Panc1 (cell line): ENCODE measurements at regions not wholly inside any gene's neighbourhood (a gene's known extent, or its start where the extent isn't known, plus 50 kb on each side); places are given as distances from the start of the nearest gene placed in this dataset.

Experiments
- ATAC-seq: fragments of 200-7000 bp; cut with Tn5 transposase; 2 replicates; pipeline ENCODE4 v1.9.1; 2020; ENCODE audit warnings: mild to moderate bottlenecking, moderate library complexity
- BruUV-seq: library from RNA; stranded (reverse); fragments of 400-500 nt; replicated peaks from 2 replicates; lab custom pipeline; 2021; lab: Mats Ljungman, UMichigan
- CTCF ChIA-PET: fragments of 300-600 bp; sonication (Branson Sonifier 250); formaldehyde crosslinking; loops from one replicate; lab custom pipeline; 2022; ENCODE audit warnings: antibody characterized with exemption; lab: Charles Lee
- POLR2A ChIA-PET: fragments of 300-600 bp; sonication (Branson Sonifier 250); formaldehyde crosslinking; loops from one replicate; lab custom pipeline; 2022; ENCODE audit warnings: antibody characterized with exemption; lab: Charles Lee
- DNase-seq: peaks from one replicate; pipeline ENCODE4 v3.0.0-alpha.2; 2010; ENCODE audit warnings: low read depth, low spot score
- H3K27ac ChIP-seq: 2 replicates; pipeline ENCODE4 v1.5.1; 2011; ENCODE audit warnings: mild to moderate bottlenecking, low read length, inconsistent platforms
- H3K27me3 ChIP-seq: fragments of 200-500 bp; sonication (Bioruptor generic); 2 replicates; pipeline ENCODE4 v1.6.0; 2014; ENCODE audit warnings: low read length, inconsistent platforms; ENCODE audit not compliant: control insufficient read depth, insufficient read depth
- H3K36me3 ChIP-seq: fragments of 200-500 bp; sonication (Bioruptor generic); 2 replicates; pipeline ENCODE4 v1.5.1; 2014; ENCODE audit warnings: inconsistent platforms, mild to moderate bottlenecking, low read length, moderate library complexity; ENCODE audit not compliant: control insufficient read depth, insufficient read depth
- H3K4me1 ChIP-seq: 2 replicates; pipeline ENCODE4 v1.5.1; 2011; ENCODE audit warnings: inconsistent platforms, mild to moderate bottlenecking, low read length, moderate library complexity; ENCODE audit not compliant: control insufficient read depth, insufficient read depth
- H3K4me3 ChIP-seq, 2 experiments: 2 replicates each; pipeline ENCODE4 v1.5.1; 2011 to 2012; ENCODE audit warnings: low read depth in 2 of 2, low read length in 2 of 2, mild to moderate bottlenecking in 2 of 2, inconsistent platforms in 1 of 2, moderate library complexity in 1 of 2
- H3K9me3 ChIP-seq: fragments of 200-500 bp; sonication (Bioruptor generic); 2 replicates; pipeline ENCODE4 v1.5.1; 2014; ENCODE audit warnings: low read depth, mild to moderate bottlenecking, inconsistent platforms, low read length, moderate library complexity; ENCODE audit not compliant: control insufficient read depth, insufficient read depth
- POLR2AphosphoS5 ChIP-seq: IDR thresholded peaks from 2 replicates; pipeline ENCODE4 v1.6.1; 2012; ENCODE audit warnings: mild to moderate bottlenecking, low read depth, low read length, moderate library complexity
- SIN3A ChIP-seq: IDR thresholded peaks from 2 replicates; pipeline ENCODE4 v1.6.1; 2012; ENCODE audit warnings: low read depth, mild to moderate bottlenecking, low read length, moderate library complexity, borderline replicate concordance; ENCODE audit not compliant: insufficient read depth
- TCF7L2 ChIP-seq: IDR thresholded peaks from 2 replicates; pipeline ENCODE4 v1.6.1; 2011; ENCODE audit warnings: mild to moderate bottlenecking, low read depth, low read length, inconsistent platforms
- in situ Hi-C: cut with HindIII; loops from 2 replicates; pipeline ENCODE4 v1.10.0; 2016; ENCODE audit warnings: low sequenced_read_pairs, low pct_unique_long_range_greater_than_20kb
- intact Hi-C: fragments of 100-400 bp; cut with micrococcal nuclease; formaldehyde crosslinking; loops from one replicate; pipeline ENCODE4 v1.10.0; 2022; ENCODE audit not compliant: unreplicated experiment
- TF ChIP-seq, protein P1 (sequence below), 2 experiments: IDR thresholded peaks; 2 replicates each; pipeline ENCODE4 v1.6.1; 2011 to 2012; ENCODE audit warnings: low read depth in 2 of 2, control low read depth in 1 of 2, low read length in 1 of 2, mild to moderate bottlenecking in 1 of 2, moderate library complexity in 1 of 2; ENCODE audit not compliant: insufficient read depth in 1 of 2
- TF ChIP-seq, protein P2 (sequence below): fragments of 450-650 bp; IDR thresholded peaks from 2 replicates; pipeline ENCODE4 v1.5.1; 2017; ENCODE audit warnings: mild to moderate bottlenecking

DNA sequence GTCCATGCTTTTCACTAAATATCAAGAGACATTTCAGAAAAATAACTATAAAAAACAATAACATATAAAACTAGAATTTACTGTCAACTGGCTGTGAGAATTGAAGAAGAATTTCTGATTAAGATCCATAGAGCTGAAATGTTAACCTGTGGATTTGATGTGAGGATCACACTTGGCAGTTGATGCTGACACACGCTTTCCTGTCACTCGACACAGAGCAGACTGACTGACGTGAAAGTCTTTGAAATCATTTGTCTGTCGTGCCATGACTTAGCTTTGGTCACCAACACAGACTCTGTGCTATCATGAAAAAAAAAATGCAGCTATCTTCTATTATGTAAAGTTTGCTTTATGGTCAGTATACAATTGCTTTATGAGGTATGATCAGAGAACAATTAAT is 706.0 kb upstream of the ZP4 start:
- H3K4me1 ChIP-seq = no peaks in the 10 kb centered on the region
- no peak overlapping the region for H3K27ac ChIP-seq
- ATAC-seq = no peak
- POLR2A ChIA-PET = no interaction called here
- H3K9me3 ChIP-seq = no peaks in the 10 kb centered on the region
- in situ Hi-C loops (no loop called here), intact Hi-C loops (no loop called here)
- H3K4me3 ChIP-seq = no peak overlapping the region
- TF ChIP-seq TCF7L2 = no peak
- TF ChIP-seq SIN3A = no peak
- TF ChIP-seq, protein P1, sequence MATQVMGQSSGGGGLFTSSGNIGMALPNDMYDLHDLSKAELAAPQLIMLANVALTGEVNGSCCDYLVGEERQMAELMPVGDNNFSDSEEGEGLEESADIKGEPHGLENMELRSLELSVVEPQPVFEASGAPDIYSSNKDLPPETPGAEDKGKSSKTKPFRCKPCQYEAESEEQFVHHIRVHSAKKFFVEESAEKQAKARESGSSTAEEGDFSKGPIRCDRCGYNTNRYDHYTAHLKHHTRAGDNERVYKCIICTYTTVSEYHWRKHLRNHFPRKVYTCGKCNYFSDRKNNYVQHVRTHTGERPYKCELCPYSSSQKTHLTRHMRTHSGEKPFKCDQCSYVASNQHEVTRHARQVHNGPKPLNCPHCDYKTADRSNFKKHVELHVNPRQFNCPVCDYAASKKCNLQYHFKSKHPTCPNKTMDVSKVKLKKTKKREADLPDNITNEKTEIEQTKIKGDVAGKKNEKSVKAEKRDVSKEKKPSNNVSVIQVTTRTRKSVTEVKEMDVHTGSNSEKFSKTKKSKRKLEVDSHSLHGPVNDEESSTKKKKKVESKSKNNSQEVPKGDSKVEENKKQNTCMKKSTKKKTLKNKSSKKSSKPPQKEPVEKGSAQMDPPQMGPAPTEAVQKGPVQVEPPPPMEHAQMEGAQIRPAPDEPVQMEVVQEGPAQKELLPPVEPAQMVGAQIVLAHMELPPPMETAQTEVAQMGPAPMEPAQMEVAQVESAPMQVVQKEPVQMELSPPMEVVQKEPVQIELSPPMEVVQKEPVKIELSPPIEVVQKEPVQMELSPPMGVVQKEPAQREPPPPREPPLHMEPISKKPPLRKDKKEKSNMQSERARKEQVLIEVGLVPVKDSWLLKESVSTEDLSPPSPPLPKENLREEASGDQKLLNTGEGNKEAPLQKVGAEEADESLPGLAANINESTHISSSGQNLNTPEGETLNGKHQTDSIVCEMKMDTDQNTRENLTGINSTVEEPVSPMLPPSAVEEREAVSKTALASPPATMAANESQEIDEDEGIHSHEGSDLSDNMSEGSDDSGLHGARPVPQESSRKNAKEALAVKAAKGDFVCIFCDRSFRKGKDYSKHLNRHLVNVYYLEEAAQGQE (IDR thresholded peaks at IDR 0.05; ENCODE audit: insufficient read depth in 1 of 2, low read depth in 2 of 2, low read length in 1 of 2) = no peak
- TF ChIP-seq, protein P2, sequence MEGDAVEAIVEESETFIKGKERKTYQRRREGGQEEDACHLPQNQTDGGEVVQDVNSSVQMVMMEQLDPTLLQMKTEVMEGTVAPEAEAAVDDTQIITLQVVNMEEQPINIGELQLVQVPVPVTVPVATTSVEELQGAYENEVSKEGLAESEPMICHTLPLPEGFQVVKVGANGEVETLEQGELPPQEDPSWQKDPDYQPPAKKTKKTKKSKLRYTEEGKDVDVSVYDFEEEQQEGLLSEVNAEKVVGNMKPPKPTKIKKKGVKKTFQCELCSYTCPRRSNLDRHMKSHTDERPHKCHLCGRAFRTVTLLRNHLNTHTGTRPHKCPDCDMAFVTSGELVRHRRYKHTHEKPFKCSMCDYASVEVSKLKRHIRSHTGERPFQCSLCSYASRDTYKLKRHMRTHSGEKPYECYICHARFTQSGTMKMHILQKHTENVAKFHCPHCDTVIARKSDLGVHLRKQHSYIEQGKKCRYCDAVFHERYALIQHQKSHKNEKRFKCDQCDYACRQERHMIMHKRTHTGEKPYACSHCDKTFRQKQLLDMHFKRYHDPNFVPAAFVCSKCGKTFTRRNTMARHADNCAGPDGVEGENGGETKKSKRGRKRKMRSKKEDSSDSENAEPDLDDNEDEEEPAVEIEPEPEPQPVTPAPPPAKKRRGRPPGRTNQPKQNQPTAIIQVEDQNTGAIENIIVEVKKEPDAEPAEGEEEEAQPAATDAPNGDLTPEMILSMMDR = no peak
- no peak for TF ChIP-seq POLR2AphosphoS5
- no peaks in the 10 kb centered on the region for H3K27me3 ChIP-seq
- no peak for DNase-seq
- BruUV-seq = no TSS peak
- CTCF ChIA-PET = no interaction called here
- no peaks in the 10 kb centered on the region for H3K36me3 ChIP-seq

DNA sequence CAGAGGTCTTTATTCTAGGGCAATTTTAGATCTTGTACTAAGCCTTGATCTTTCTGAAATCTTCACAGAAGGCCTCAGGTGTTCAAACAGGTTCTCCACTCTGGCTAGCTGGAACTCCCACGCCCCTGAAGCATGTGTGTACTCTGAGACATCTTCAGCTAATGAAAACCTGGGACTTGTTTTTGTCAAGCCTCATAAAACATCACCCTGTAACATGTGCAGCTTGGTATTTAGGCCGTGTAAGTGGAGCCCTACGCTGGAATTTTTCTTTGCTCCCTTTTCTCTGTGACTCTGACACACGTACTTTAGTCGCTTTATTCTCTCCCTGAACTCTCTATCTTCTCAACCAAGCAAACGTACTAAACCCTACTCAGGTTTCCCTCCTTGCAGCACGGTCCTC is 701.9 kb upstream of the ZP4 start:
- in situ Hi-C loops = no loop called here
- Histone ChIP-seq H3K4me1 (no peaks in the 10 kb centered on the region), H3K27me3 (no peaks in the 10 kb centered on the region), H3K27ac (no peak overlapping the region), H3K36me3 (no peaks in the 10 kb centered on the region), H3K4me3 (no peak overlapping the region), H3K9me3 (no peaks in the 10 kb centered on the region)
- TF ChIP-seq, protein P2 = no peak
- ATAC-seq = no peak
- POLR2A ChIA-PET = no interaction called here
- intact Hi-C loops = no loop called here
- CTCF ChIA-PET = no interaction called here
- no TSS peak for BruUV-seq
- no peak for DNase-seq
